ENCODE measurements at regions not wholly inside any gene's neighbourhood (a gene's known extent, or its start where the extent isn't known, plus 50 kb on each side); places are given as distances from the start of the nearest gene placed in this dataset.

- TF ChIP-seq REST (IDR thresholded peaks at IDR 0.05; ENCODE audit: unreplicated experiment) (no peak), STAT1 (IDR thresholded peaks at IDR 0.05; ENCODE audit: unreplicated experiment) (no peak), NANOG (IDR thresholded peaks at IDR 0.05; ENCODE audit: borderline replicate concordance) (no peak), CTCF (conservative IDR thresholded peaks at IDR 0.05; ENCODE audit: low read depth in 2 of 2) (no peak), EZH2phosphoT487 (IDR thresholded peaks at IDR 0.05; ENCODE audit: unreplicated experiment) (no peak), ZNF331 (CRISPR knock-in tag; IDR thresholded peaks at IDR 0.05; ENCODE audit: low read depth) (no peak), ETS1 (IDR thresholded peaks at IDR 0.05) (no peak), EZH2 (IDR thresholded peaks at IDR 0.05; ENCODE audit: low read depth, unreplicated experiment) (no peak), ZNF114 (CRISPR knock-in tag; IDR thresholded peaks at IDR 0.05) (no peak), POLR2AphosphoS5 (IDR thresholded peaks at IDR 0.05; ENCODE audit: low read depth) (no peak)
Observed at GRCh38 chr5:4313138-4313537, 717.5 kb downstream of the IRX1 start (continued).

GRCh38 chr5:4319478-4320128, 724.0 kb downstream of the IRX1 start:
- no peak overlapping the region for H3K4me2 ChIP-seq
- H3K4me1 Mint-ChIP-seq = no peaks in the 10 kb centered on the region

More at GRCh38 chr5:4319478-4320128, 724.0 kb downstream of the IRX1 start:
- no peaks in the 10 kb centered on the region for H3K27me3 ChIP-seq (ENCODE audit: insufficient read depth)
- Mint-ChIP-seq H3K27ac (no peak overlapping the region), H3K9me3 (peaks cover 14% of the 10 kb centered on the region; the same call in 2 of the 3 replicates), H3K27me3 (ENCODE audit: insufficient read depth, low read depth, poor library complexity) (no peaks in the 10 kb centered on the region), H3K4me3 (no peak overlapping the region), H3K36me3 (ENCODE audit: low read depth) (0 out of 3 replicates have a peak, but pooled peaks cover 5% of the 10 kb centered on the region)
- H3F3A ChIP-seq (replicated peaks; ENCODE audit: low read depth) = no peaks in the 10 kb centered on the region
- DNase-seq (ENCODE audit: low spot score) = no peak
- ATAC-seq = no peak
- H3K79me2 ChIP-seq (replicated peaks; ENCODE audit: insufficient read depth) = no peaks in the 10 kb centered on the region
- no peak for TF ChIP-seq NANOG (IDR thresholded peaks at IDR 0.05; ENCODE audit: borderline replicate concordance)
- no peak overlapping the region for H3K4me3 ChIP-seq
- no peaks in the 10 kb centered on the region for H3K9me2 ChIP-seq (ENCODE audit: insufficient read depth)
- H3K36me3 ChIP-seq (ENCODE audit: insufficient read depth) = no peaks in the 10 kb centered on the region
- H4K20me1 ChIP-seq (replicated peaks; ENCODE audit: insufficient read depth) = no peaks in the 10 kb centered on the region
- no peaks in the 10 kb centered on the region for H3K4me1 ChIP-seq (ENCODE audit: insufficient read depth)
- H2AFZ ChIP-seq = no peak overlapping the region
- H3K27ac ChIP-seq (ENCODE audit: low read depth) = no peak overlapping the region

Data from GM23338 (cell line).